GM18873 (cell line): ENCODE measurements at regions not wholly inside any gene's neighbourhood (a gene's known extent, or its start where the extent isn't known, plus 50 kb on each side); places are given as distances from the start of the nearest gene placed in this dataset.

ENCODE experiments used
- ATAC-seq: cut with Tn5 transposase; IDR thresholded peaks from one replicate; pipeline ENCODE4 v1.9.1; 2021; ENCODE audit warnings: mild to moderate bottlenecking, moderate library complexity, moderate number of reproducible peaks; ENCODE audit not compliant: unreplicated experiment, low FRiP score

GRCh38 chr2:47266939-47267710 is 90.8 kb upstream of the CALM2 start:
- no peak for ATAC-seq

- no peak for ATAC-seq
Measured at GRCh38 chr2:47265751-47266231, 89.5 kb upstream of the CALM2 start.

- no peak for ATAC-seq
Measured at GRCh38 chr2:47265158-47265557, 88.8 kb upstream of the CALM2 start.

GRCh38 chr2:47264686-47265085 is 88.4 kb upstream of the CALM2 start:
- ATAC-seq = no peak

GRCh38 chr2:47264143-47264542 is 87.8 kb upstream of the CALM2 start:
- ATAC-seq = no peak

- no peak for ATAC-seq
Measured at GRCh38 chr2:47262657-47263056, 86.3 kb upstream of the CALM2 start.

- ATAC-seq = no peak
Measured at GRCh38 chr2:47260971-47261370, 84.7 kb upstream of the CALM2 start.

GRCh38 chr2:47259829-47260228 is 83.5 kb upstream of the CALM2 start:
- no peak for ATAC-seq

GRCh38 chr2:47257946-47258348 is 81.6 kb upstream of the CALM2 start:
- no peak for ATAC-seq

GRCh38 chr2:47256416-47257087 is 80.2 kb upstream of the CALM2 start:
- ATAC-seq = no peak

GRCh38 chr2:47255794-47256193 is 79.5 kb upstream of the CALM2 start:
- ATAC-seq = no peak

GRCh38 chr2:47254464-47254863 is 78.2 kb upstream of the CALM2 start:
- no peak for ATAC-seq

- ATAC-seq = no peak
Measured at GRCh38 chr2:47253447-47253846, 77.1 kb upstream of the CALM2 start.

- ATAC-seq = no peak
Measured at GRCh38 chr2:47251404-47251675, 75.0 kb upstream of the CALM2 start.

GRCh38 chr2:47250586-47251403 is 74.5 kb upstream of the CALM2 start:
- ATAC-seq = no peak

GRCh38 chr2:47249931-47250330 is 73.6 kb upstream of the CALM2 start:
- ATAC-seq = no peak

GRCh38 chr2:47249157-47249900 is 73.0 kb upstream of the CALM2 start:
- no peak for ATAC-seq

- ATAC-seq = no peak
Measured at GRCh38 chr2:47243596-47244323, 67.4 kb upstream of the CALM2 start.

GRCh38 chr2:47241715-47242114 is 65.4 kb upstream of the CALM2 start:
- ATAC-seq = no peak
